Stimulated activated CD8-positive, alpha-beta memory T cell treated with anti-CD3 and anti-CD28 coated beads, Interleukin-7, amount 100 ng/mL, for 24 hours (primary cell): ENCODE measurements at regions not wholly inside any gene's neighbourhood (a gene's known extent, or its start where the extent isn't known, plus 50 kb on each side); places are given as distances from the start of the nearest gene placed in this dataset.

Experiments used
- DNase-seq: peaks from one replicate; pipeline ENCODE4 v3.0.0-alpha.2; 2020; ENCODE audit warnings: low read depth

GRCh38 chr9:94159069-94159939 is 75.0 kb downstream of the PTPDC1 start:
- no peak for DNase-seq

GRCh38 chr9:94160594-94161501 is 76.6 kb downstream of the PTPDC1 start:
- no peak for DNase-seq

- no peak for DNase-seq
Measured at GRCh38 chr9:94161673-94162072, 77.4 kb downstream of the PTPDC1 start.

- no peak for DNase-seq
Measured at GRCh38 chr9:94164806-94165549, 80.7 kb downstream of the PTPDC1 start.

GRCh38 chr9:94165592-94166235 is 81.5 kb downstream of the PTPDC1 start:
- DNase-seq = peak; percentile 82

GRCh38 chr9:94166236-94166975 is 82.1 kb downstream of the PTPDC1 start:
- DNase-seq = peak; percentile 90

GRCh38 chr9:94166976-94167346 is 82.7 kb downstream of the PTPDC1 start:
- DNase-seq = no peak

GRCh38 chr9:94167376-94167890 is 83.2 kb downstream of the PTPDC1 start:
- DNase-seq = no peak

- DNase-seq = no peak
Measured at GRCh38 chr9:94168203-94169000, 84.1 kb downstream of the PTPDC1 start.

GRCh38 chr9:94169968-94170367 is 85.7 kb downstream of the PTPDC1 start:
- no peak for DNase-seq

- DNase-seq = no peak
Measured at GRCh38 chr9:94173632-94174031, 85.5 kb upstream of the ZNF169 start.

GRCh38 chr9:94174164-94174563 is 84.9 kb upstream of the ZNF169 start:
- DNase-seq = no peak

- DNase-seq = no peak
Measured at GRCh38 chr9:94175669-94176068, 83.4 kb upstream of the ZNF169 start.

GRCh38 chr9:94176608-94177007 is 82.5 kb upstream of the ZNF169 start:
- no peak for DNase-seq

GRCh38 chr9:94178927-94179326 is 80.2 kb upstream of the ZNF169 start:
- no peak for DNase-seq

- no peak for DNase-seq
Measured at GRCh38 chr9:94181408-94182181, 77.5 kb upstream of the ZNF169 start.

GRCh38 chr9:94182532-94182931 is 76.6 kb upstream of the ZNF169 start:
- DNase-seq = no peak

- no peak for DNase-seq
Measured at GRCh38 chr9:94183240-94183999, 75.7 kb upstream of the ZNF169 start.
